Stimulated activated CD4-positive, alpha-beta T cell treated with anti-CD3 and anti-CD28 coated beads, Interleukin-1b, Interleukin-23, amount 100 ng/mL, for 4 hours (primary cell): ENCODE measurements at regions not wholly inside any gene's neighbourhood (a gene's known extent, or its start where the extent isn't known, plus 50 kb on each side); places are given as distances from the start of the nearest gene placed in this dataset.

ENCODE experiments used
- DNase-seq, 2 donors: peaks; one replicate each; pipeline ENCODE4 v3.0.0-alpha.2; 2020; ENCODE audit warnings: low read depth in 2 of 2

DNA sequence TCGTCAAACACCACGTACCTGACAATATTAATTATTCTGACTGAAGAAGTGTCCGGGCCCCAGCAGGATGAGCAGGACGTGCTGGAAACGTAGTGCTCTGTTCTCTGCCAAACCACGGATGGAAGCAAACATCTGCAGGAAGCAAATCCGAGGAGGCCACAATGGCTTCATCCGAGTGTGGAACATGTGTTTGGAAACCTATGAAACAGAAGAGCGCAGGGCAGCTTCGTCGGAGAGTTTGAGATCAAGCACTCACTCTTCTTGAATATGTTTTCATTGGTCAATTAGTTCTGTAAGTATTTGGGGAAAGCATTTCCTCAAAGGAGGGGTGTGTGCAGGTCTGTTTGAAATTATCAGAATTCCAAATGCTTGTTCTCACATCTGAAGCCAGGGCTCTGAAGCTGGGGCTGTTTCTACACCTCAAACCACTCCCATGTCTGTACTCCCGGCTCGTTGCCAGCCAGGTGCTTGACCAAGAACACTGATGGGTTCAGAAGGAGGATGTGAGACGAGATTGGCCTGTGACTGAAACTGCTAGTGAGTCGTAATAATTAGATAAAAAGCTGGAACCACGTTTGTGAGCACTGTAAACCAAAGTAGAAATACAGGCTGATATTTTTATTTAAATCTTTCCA is 356.6 kb upstream of the SALL3 start:
- no peak for DNase-seq

DNA sequence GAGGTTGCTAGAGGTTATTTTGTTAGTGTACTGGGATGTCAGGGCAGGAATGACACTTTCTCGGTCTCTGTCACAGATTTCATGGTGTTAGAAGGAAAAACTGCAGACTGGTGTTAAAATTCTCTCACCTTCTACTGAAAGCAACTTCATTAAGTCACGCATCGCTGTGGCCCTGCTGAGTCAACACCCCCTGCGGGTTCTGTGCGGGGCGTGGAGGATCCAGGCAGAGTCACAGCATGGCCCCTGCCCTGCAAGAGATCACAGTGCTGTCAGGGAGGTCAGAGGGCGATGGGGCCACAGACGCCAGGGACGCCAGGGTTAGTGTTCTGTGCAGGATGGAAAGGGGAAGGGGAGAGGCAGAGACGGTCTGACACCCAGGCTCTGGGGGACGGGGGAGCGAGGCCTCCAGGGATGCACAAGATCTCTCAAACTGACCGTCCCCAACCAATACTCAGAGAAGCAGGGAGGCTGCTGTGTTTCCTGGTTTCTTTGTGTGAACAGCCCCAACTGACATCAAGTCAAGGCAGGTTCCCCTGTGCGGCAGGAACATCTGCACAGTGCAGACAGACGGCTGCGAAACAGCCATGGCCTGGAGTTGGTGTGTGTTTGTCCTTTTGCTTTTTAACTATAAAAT is 354.9 kb upstream of the SALL3 start:
- no peak for DNase-seq

DNA sequence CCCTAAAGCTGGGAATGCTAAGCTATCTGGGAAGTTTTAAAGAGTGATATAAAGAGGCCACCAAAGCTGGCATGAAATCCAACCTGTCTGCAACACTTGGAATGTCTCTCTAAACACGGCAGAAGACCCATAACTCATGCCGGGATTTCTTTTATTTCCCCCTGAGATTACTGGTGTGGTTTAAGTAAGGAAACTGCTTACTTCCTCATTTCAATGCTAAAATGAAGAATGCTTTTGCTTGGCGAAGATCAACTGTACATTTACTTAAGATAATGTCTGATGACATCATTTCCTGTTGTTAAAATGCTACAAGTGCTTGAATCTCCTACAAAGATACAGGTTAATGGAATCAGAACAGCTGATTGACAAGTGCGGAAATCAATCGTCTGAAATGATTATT is 353.8 kb upstream of the SALL3 start:
- no peak for DNase-seq

GRCh38 chr18:78627551-78628346 is 351.9 kb upstream of the SALL3 start:
- no peak for DNase-seq

- no peak for DNase-seq
Observed at GRCh38 chr18:78629426-78629825, 350.2 kb upstream of the SALL3 start.

- no peak for DNase-seq
Observed at GRCh38 chr18:78630356-78630755, 349.3 kb upstream of the SALL3 start.

DNA sequence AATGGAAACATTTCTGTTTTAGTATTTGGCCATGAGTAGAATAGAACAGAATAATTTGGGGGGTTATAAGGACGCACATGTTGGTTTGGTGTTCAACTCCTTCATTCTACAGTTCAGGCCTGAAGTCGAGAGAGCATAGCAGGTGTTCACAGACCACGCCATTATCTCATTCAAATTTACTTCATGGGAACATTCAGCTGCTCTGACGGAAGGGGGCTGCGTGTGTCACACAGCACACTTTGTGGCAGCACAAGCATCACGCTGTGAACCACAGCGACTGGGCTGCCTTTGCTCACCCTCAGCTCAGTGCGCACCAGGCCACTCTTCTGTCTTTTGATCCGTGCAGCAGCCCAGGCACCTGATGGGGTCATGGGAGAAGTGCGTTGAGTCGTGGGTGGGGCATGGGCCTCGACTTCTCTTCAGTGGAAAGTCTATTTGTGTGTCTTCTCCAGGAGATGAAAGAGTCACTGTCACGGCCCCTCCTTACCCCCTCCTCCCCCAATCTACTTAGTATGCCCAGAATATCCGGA is 348.6 kb upstream of the SALL3 start:
- no peak for DNase-seq

GRCh38 chr18:78632111-78632541 is 347.5 kb upstream of the SALL3 start:
- DNase-seq: no peak

DNA sequence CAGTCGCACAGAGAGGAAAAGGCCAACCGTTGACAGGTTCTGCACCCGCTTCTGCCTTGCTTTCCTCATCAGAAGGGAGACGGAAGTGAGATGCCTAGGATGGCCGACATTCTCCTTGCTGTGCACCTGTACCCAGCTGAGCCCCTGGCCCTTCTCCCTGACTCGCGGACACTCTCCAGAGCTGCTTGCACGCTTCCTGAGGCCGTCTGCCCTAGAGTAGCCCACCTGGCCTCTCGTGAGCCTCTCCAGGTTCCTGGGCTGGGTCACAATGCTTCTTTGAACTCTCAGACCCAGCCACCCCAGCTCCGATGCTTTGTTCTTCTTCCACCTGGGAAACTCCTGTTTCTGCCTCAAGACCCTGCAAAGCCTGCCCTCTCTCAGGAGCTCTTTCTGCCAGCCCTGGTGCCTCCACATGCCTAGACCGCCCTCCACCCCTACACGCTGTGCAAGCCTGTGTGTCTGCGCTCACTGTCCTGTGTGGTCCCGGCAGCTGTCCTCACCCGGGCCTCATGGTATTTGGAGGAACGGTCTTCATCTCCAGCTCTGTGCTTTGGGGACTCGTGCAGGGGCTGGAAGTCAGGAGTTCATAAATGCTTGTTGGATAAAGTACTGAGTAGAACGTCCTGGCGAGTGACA is 345.4 kb upstream of the SALL3 start:
- DNase-seq: no peak

GRCh38 chr18:78635093-78635800 is 344.4 kb upstream of the SALL3 start:
- DNase-seq: no peak

DNA sequence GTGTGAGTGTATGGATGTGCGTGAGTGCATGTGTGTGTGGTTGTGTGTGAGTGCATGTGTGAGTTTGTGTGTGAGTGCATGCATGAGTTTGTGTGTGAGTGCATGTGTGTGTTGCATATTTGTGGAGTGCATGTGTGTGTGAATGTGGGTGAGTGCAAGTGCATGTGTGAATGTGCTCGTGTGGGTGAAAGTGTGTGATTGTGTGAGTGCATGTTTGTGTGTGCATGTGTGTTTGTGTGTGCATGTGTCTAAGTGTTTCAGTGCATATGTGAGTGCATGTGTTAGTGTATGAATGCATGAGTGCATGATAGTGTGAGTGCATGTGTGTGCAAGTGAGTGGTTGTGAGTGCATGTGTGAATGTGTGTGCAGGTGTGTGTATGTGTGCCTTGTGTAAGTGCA is 343.4 kb upstream of the SALL3 start:
- no peak for DNase-seq

DNA sequence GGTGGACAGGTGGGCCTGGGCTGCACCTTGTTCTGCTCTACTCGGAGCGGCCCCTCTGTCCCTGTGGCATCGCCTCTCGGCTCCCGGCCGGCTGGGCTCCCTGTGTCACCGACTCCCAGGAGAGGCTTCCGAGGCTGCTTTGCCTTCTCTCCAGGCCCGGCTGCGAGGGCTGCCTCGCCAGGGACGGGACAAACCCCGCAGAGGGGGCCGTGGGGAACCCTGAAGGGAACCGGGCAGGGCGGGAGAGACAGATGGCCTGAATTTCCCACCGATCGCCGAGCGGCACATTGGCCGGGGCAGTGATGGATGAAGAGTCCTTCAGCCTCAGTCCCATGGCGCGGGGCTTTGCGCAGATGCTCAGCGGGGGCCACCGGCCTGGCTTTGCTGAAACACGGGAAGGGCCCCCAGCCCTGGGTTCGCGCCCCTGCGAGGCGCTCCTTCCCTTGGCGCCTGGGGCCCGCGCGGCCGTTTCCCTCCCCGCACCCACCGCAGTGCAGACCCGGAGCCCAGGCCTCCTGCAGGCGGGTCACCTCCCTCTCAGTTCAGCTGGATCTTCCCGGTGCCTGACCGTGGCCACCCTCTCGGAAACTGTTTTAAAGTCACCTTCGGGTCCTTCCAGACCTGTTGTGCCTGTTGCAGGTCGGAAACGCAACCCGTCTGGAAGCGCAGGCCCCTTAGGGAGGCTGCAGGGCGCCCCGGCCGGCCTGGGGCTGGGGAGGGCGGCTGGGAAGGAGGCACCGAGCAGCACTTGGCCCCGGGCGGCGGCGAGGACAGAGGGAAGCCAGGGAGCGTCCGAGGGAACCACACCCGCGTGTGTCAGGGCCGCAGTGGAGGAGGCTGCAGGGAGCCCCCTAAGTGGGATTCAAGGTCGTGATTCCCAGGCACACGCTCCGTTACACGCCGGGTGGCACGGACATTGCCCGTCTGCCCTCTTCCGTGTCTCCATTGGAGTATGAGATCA is 341.9 kb upstream of the SALL3 start:
- DNase-seq: no peak

DNA sequence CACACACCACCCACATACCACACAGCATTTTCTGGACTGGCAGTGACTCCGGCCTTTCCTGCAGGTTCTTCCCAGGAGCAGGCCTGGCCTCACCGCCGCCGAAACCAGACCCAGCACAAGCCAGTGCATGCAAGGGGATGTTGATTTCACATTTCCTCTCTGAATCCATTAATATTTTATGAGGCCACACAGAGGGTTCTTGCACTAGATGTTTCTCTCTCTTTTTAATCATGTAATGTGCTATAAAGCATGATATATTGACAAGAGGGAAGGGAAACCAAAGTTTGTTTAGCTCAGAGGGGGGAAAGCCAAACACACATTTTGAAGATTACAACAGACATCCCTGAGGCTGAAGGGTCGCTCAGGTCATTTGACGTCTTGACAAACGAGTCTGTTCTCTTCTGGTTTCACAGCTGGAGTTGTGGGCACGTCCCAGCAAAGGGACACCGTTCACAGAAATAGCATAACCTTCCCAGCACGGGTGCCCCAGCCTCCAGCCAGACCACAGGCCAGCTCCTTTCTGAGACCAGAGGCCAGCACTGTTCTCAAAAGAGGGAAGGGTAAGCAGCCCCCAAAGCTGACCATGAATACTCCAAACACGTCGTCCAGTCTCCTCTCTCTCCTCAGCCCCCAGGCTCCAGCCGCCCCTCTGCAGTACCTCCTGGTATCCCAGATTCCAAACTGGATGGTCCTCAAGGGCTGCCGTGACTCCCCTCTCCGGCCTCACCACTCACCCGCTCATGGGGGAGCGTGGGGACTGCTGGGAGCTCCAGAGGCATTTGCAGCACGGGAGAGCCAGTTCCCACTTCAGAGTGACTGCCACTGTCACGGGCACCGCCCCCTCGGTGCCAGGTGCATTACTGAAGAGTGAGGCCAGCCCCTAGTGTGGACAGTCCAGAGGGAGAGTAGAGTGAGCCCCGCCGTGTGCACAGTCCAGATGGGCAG is 340.3 kb upstream of the SALL3 start:
- DNase-seq: no peak

- DNase-seq: no peak
Observed at GRCh38 chr18:78640246-78640995, 339.2 kb upstream of the SALL3 start.

DNA sequence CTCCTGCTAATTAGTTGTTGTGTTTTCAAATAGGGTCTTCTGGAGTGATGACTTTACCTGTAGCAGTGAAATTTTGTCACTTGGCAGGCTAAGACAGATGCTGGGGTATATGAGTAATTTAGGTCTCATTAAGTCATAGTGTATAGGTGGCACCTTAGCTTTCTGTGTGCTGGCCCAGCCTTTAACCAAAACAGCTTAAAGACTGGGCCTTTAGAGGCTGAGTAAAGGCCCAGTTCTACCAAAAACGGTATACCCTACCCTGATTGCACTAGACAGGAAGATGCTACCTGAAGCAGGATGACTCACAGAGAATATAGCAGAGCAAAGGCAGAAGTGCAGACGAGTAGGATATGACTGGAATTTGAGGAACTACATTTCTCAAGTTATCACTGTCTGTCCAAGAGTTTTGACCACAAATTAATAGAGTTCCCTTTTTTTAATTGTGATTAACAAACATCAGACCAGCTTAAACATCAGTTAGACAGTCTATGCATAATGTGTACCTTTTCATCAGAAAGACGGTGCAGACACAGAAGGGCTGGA is 337.9 kb upstream of the SALL3 start:
- DNase-seq: no peak

GRCh38 chr18:78642296-78642951 is 337.2 kb upstream of the SALL3 start:
- DNase-seq: no peak

DNA sequence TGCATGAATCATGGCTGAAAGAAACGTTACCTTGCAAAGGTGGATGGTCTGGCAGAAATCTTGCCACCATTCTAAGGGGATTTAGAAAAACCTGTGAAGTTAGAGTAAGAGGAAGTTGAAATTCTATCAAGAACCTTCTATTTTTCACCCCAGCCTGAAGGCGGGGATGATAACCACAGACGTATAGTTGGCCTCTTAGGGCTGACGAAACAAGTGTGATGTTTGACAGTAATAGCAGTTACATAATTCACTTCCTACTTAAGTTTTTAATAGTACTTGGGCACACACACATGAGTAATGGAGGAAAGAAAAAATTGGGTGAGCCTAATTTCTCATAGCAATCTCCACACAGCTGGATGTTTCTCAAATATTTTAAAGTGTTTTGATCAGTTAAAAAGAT is 336.6 kb upstream of the SALL3 start:
- DNase-seq: no peak

DNA sequence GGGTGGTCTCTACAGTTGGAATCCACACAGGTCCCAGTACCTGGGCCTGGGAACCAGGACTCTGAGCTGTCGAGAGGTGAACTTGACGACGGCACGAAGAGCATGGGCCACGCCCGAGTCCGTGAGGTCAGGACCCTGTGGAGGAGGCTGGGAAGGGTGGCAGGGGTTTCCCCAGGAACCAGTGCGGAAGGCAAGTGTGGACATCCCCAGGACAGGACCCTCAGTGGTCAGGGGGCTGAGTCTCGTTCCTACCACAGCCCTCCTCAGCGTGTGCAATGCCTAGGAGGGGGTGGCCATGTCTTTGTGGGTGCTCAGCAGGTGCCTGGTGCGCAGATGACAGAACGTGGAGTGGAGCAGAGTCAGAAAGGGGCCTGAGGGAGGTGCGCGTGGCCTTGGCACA is 335.6 kb upstream of the SALL3 start:
- DNase-seq: no peak
